Muscle layer of colon (tissue), 2 donors: ENCODE measurements at regions not wholly inside any gene's neighbourhood (a gene's known extent, or its start where the extent isn't known, plus 50 kb on each side); places are given as distances from the start of the nearest gene placed in this dataset.

ENCODE experiments used
- H3K27ac ChIP-seq: one replicate; pipeline ENCODE4 v1.7.0; 2013; ENCODE audit warnings: low read depth, mild to moderate bottlenecking, low read length, moderate library complexity
- H3K27me3 ChIP-seq, 2 donors: one replicate each; pipeline ENCODE4 v1.7.0; 2013; ENCODE audit warnings: low read length in 2 of 2, mild to moderate bottlenecking in 2 of 2; ENCODE audit not compliant: insufficient read depth in 2 of 2, control insufficient read depth in 1 of 2
- H3K36me3 ChIP-seq: one replicate; pipeline ENCODE4 v1.7.0; 2013; ENCODE audit warnings: mild to moderate bottlenecking, low read length; ENCODE audit not compliant: insufficient read depth
- H3K4me1 ChIP-seq: one replicate; pipeline ENCODE4 v1.7.0; 2013; ENCODE audit warnings: mild to moderate bottlenecking, low read length; ENCODE audit not compliant: insufficient read depth
- H3K4me3 ChIP-seq, 2 donors: one replicate each; pipeline ENCODE4 v1.7.0; 2013; ENCODE audit warnings: low read length in 2 of 2, low read depth in 1 of 2, mild to moderate bottlenecking in 1 of 2, moderate library complexity in 1 of 2
- H3K9ac ChIP-seq: one replicate; pipeline ENCODE4 v1.7.0; 2013; ENCODE audit warnings: low read length
- H3K9me3 ChIP-seq: one replicate; pipeline ENCODE4 v1.7.0; 2013; ENCODE audit warnings: mild to moderate bottlenecking, low read length
- donor health status: abdominal sarcoma.
- donor health status: Adenocarcinoma of cecum.

DNA sequence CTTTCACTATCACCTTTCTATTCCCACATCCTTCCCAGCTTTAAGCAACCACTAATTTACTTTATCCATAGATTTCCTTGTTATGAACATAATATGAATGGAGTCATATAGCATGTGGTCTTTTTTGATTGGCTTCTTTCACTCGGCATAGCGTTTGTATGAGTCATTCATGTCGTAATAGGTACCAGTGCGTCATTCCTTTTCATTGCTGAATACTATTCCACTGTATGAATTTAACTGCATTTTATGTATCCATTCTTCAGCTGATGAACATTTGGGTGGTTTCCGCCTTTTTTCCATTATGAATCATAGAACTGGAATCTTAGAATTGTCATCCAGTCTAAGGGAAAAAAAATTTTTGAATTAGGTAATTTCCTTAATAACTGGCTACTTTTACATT, 411.3 kb upstream of the AUTS2 start:
- Histone ChIP-seq H3K9me3 (no peaks in the 10 kb centered on the region), H3K9ac (no peak overlapping the region), H3K27ac (no peak overlapping the region), H3K27me3 (no peaks in the 10 kb centered on the region), H3K36me3 (no peaks in the 10 kb centered on the region), H3K4me1 (no peaks in the 10 kb centered on the region), H3K4me3 (no peak overlapping the region)

DNA sequence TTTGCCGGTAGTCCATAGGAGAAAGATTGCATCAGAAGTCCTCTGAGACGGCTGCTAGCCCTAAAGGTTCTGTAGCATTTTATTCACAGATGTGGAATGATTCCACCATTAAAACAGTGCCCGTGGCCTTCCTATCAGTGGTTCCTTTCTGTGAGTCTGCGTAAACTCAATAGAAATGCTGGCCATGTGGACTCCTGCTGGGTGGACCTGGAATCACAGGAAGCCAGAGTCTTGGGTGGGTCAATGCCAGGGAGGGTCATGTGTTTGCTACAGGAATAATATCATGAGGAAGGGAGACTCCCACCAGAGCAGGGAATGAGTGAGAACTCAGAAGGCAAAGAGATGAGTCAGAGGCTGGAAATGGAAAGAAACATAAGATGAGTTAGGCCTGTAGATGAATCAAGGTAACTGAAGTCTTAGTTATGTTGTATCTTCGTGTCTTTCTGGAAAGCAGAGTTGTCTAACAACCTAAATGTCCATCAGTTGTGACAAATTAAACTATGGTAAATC, 410.4 kb upstream of the AUTS2 start:
- H3K9ac ChIP-seq = no peak overlapping the region
- H3K9me3 ChIP-seq = no peaks in the 10 kb centered on the region
- H3K27me3 ChIP-seq = no peaks in the 10 kb centered on the region
- H3K36me3 ChIP-seq = no peaks in the 10 kb centered on the region
- no peak overlapping the region for H3K4me3 ChIP-seq
- no peak overlapping the region for H3K27ac ChIP-seq
- H3K4me1 ChIP-seq = no peaks in the 10 kb centered on the region

DNA sequence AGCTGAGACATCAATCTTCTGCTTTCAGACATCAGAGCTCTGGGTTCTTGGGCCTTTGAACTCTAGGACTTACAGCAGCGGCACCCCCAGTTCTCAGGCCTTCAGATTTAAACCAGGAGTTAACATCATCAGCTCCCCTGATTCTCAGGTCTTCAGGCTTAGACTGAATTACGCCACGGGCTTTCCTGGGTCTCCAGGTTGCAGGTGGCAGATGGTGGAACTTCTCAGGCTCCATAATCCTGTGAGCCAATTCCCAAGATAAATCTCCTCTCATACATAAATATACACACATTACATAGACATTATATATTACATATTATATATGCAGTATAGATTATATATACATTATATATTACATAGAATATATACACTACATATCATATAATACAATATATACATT, 408.9 kb upstream of the AUTS2 start:
- H3K27me3 ChIP-seq = no peaks in the 10 kb centered on the region
- no peaks in the 10 kb centered on the region for H3K4me1 ChIP-seq
- no peak overlapping the region for H3K9ac ChIP-seq
- no peaks in the 10 kb centered on the region for H3K9me3 ChIP-seq
- H3K4me3 ChIP-seq = no peak overlapping the region
- H3K36me3 ChIP-seq = no peaks in the 10 kb centered on the region
- H3K27ac ChIP-seq = no peak overlapping the region

DNA sequence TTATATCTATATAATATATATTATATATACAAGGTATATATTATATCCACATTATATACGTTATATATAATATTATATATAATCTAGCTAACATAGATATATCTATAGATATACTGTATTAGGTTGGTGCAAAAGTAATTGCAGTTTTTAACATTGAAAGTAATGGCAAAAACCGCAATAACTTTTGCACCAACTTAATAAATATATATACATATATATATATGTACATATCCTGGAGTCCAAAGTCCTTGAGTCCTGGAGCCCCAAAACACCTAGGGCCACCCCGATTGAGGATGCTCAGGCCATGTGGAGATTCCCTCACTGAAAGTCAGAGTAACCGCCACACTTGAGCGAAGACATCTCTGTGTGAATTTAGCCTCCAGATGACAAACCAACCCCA, 408.2 kb upstream of the AUTS2 start:
- Histone ChIP-seq H3K9ac (no peak overlapping the region), H3K27me3 (no peaks in the 10 kb centered on the region), H3K9me3 (no peaks in the 10 kb centered on the region), H3K36me3 (no peaks in the 10 kb centered on the region), H3K27ac (no peak overlapping the region), H3K4me1 (no peaks in the 10 kb centered on the region), H3K4me3 (no peak overlapping the region)

DNA sequence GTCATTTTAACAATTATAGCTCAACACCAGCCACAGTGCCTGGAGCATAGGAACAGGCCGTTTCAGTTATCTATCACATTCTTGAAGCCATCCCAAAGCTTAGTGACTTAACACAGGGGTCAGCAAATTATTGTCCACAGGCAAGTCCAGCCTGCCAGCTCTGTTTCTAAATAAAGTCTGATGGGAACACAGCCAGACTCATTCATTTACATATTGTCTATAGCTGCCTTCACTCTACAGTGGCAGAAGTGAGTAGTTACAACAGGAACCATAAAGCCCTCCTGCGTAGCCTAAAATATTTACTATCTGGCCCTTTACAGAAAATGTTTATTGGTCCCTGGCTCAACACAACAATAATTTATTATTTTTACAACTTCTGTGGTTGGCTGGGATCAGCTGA, 407.5 kb upstream of the AUTS2 start:
- H3K27ac ChIP-seq = no peak overlapping the region
- no peaks in the 10 kb centered on the region for H3K36me3 ChIP-seq
- H3K4me3 ChIP-seq = no peak overlapping the region
- H3K9me3 ChIP-seq = no peaks in the 10 kb centered on the region
- no peaks in the 10 kb centered on the region for H3K4me1 ChIP-seq
- no peak overlapping the region for H3K9ac ChIP-seq
- H3K27me3 ChIP-seq = no peaks in the 10 kb centered on the region

DNA sequence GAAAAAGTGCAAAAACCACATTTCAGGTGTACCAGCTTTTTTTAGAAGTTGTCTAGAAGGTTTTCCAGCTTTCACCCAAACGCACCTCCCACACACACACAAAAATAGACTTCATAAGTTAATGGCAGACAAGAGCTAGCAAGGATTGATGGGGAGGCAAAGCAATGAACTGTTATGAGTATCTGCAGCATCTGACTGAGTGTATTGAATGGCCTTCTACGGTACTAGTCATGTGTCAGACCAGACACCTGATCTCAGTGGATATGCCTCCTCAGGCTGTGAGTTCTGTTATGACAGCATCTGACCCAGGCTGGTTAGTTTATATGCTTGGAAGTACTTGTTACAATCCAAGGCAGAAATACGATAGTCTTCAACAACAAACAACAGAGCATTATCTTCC, 406.1 kb upstream of the AUTS2 start:
- peaks cover 5% of the 10 kb centered on the region for H3K9me3 ChIP-seq
- H3K9ac ChIP-seq = no peak overlapping the region
- no peak overlapping the region for H3K4me3 ChIP-seq
- H3K36me3 ChIP-seq = no peaks in the 10 kb centered on the region
- H3K4me1 ChIP-seq = no peaks in the 10 kb centered on the region
- H3K27ac ChIP-seq = no peak overlapping the region
- no peaks in the 10 kb centered on the region for H3K27me3 ChIP-seq

DNA sequence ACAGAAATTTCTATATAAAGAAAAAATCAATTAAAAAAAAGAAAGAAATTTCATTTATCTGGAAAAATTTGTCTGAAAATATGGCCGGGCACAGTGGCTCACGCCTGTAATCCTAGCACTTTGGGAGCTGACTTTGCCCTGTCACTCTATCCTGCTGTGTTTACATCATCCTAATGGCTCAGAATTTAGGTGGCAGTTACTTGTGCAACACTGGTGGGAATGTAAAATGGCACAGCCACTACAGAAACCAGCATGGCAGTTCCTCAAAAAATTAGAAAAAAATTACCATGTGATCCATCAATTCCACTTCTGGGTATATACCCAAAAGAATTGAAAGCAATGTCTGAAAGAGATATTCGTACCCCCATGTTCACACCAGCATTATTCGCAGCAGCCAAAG, 405.2 kb upstream of the AUTS2 start:
- Histone ChIP-seq H3K36me3 (no peaks in the 10 kb centered on the region), H3K27me3 (no peaks in the 10 kb centered on the region), H3K9me3 (peaks cover 5% of the 10 kb centered on the region), H3K4me1 (no peaks in the 10 kb centered on the region), H3K4me3 (no peak overlapping the region), H3K27ac (no peak overlapping the region), H3K9ac (no peak overlapping the region)

DNA sequence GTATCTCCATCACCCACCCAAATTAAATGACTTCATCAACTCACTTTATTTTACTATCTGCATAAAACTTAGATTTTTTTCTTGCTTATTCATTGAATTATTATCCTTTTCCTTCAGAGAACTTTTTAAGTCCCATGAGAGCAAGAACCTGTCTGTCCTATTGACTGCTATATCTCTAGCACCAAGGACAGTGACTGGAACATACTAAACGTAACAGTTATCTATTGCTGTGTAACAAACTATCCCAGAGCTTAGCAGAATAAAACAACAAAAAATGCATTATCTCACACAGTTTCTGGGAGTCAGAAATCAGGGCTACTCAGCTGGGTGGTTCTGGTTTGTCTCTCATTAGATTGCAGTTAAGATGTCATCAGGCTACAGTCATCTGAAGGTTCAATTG, 401.7 kb upstream of the AUTS2 start:
- Histone ChIP-seq H3K36me3 (no peaks in the 10 kb centered on the region), H3K27me3 (no peaks in the 10 kb centered on the region), H3K9me3 (peaks cover 5% of the 10 kb centered on the region), H3K9ac (no peak overlapping the region), H3K4me1 (no peaks in the 10 kb centered on the region), H3K4me3 (no peak overlapping the region), H3K27ac (no peak overlapping the region)

DNA sequence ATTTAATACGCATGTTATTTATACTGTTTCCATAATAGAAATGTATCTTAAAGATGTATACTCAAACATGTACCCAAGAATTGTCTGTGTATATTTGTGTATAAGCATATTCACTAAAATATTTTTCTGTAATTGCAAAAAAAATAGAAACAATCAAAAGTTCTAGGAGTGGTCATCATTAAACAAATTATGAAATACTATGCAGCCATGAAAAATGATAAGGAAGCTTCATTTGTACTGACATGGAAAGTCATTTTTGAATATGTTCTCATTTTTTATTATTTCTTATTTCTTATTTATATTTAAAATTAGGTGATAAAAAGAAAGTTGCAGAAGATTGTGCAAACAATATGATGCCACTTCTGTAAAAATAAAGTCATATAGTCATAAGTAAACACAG, 400.0 kb upstream of the AUTS2 start:
- Histone ChIP-seq H3K36me3 (no peaks in the 10 kb centered on the region), H3K4me1 (no peaks in the 10 kb centered on the region), H3K9me3 (peaks cover 5% of the 10 kb centered on the region), H3K9ac (no peak overlapping the region), H3K4me3 (no peak overlapping the region), H3K27ac (no peak overlapping the region), H3K27me3 (no peaks in the 10 kb centered on the region)

DNA sequence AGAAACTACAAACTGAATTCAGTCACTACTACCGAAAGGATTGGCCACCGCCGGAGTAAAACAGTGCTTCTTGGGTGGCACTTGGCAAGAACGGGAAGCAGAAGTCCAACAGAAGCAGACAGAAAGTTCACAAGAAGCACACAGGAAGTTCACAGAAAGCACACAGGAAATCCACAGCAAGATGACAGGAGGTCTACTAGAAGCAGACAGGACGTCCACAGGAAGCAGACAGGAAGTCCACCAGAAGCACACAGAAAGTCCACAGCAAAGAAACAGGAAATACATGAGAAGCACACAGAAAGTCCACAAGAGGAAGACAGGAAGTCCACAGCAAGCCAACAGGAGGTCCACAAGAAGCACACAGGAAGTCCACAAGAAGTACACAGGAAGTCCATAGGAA, 399.2 kb upstream of the AUTS2 start:
- no peaks in the 10 kb centered on the region for H3K36me3 ChIP-seq
- no peak overlapping the region for H3K9ac ChIP-seq
- no peaks in the 10 kb centered on the region for H3K27me3 ChIP-seq
- peaks cover 5% of the 10 kb centered on the region for H3K9me3 ChIP-seq
- H3K4me3 ChIP-seq = no peak overlapping the region
- H3K4me1 ChIP-seq = no peaks in the 10 kb centered on the region
- H3K27ac ChIP-seq = no peak overlapping the region

DNA sequence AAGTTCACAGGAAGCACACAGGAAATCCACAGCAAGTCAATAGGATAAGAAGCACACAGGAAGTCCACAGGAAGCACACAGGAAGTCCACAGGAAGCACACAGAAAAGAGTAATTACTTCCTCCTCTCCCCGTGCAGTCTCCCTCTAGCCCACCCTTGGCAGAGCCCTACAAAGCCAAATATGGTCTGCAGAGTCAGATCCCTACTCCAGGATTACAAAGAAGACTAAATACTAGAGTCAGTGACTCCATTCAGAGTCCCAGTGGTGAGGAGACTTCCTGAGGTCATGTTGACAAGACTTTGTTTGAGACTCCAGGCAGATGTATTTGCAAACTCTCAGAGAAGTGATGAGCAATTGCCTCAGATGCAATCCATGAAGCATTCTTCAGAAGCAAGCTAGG, 398.6 kb upstream of the AUTS2 start:
- Histone ChIP-seq H3K27me3 (no peaks in the 10 kb centered on the region), H3K9me3 (peaks cover 5% of the 10 kb centered on the region), H3K9ac (no peak overlapping the region), H3K27ac (no peak overlapping the region), H3K4me3 (no peak overlapping the region), H3K36me3 (no peaks in the 10 kb centered on the region), H3K4me1 (no peaks in the 10 kb centered on the region)

DNA sequence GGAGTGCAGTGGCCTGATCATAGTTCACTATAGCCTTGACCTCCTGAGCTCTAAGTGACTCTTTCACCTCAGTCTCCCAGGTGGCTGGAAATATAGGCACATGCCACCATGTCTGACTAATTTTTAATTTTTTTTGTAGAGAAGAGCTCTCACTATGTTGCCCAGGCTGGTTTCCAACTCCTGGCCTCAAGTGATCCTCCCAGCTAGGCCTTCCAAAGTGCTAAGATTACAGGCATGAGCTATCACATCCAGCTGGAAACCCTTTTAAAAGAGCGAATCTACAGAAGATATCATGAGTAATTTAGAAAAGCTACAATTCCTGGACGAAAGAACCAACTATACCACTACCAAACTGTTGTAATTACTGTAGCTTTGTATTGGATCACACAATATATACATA, 394.4 kb upstream of the AUTS2 start:
- Histone ChIP-seq H3K27me3 (no peaks in the 10 kb centered on the region), H3K9ac (no peak overlapping the region), H3K9me3 (no peaks in the 10 kb centered on the region), H3K4me3 (no peak overlapping the region), H3K36me3 (no peaks in the 10 kb centered on the region), H3K4me1 (no peaks in the 10 kb centered on the region), H3K27ac (no peak overlapping the region)
